Tibial nerve (tissue), 4 donors: ENCODE measurements at regions not wholly inside any gene's neighbourhood (a gene's known extent, or its start where the extent isn't known, plus 50 kb on each side); places are given as distances from the start of the nearest gene placed in this dataset.

Source experiments
- DNase-seq, 2 donors: peaks; one replicate each; pipeline ENCODE4 v3.0.0-alpha.2; 2019; ENCODE audit warnings: low spot score in 2 of 2
- H3K27ac ChIP-seq, 4 donors: fragments of 200-600 bp; sonication (generic) in 3 of 4; one replicate each; pipeline ENCODE4 v1.5.1; 2017 to 2019; ENCODE audit warnings: mild to moderate bottlenecking in 1 of 4
- H3K27me3 ChIP-seq, 2 donors: fragments of 200-600 bp; sonication (generic) in 1 of 2; one replicate each; pipeline versions ENCODE4 v1.5.1 to v1.6.0; 2017 to 2019
- H3K36me3 ChIP-seq, 3 donors: fragments of 200-600 bp; sonication (generic); one replicate each; pipeline ENCODE4 v1.5.1; 2018 to 2019
- H3K4me1 ChIP-seq, 4 donors: fragments of 200-600 bp; sonication (generic) in 3 of 4; one replicate each; pipeline ENCODE4 v1.5.1; 2017 to 2019
- H3K4me3 ChIP-seq, 4 donors: fragments of 200-600 bp; sonication (generic) in 3 of 4; one replicate each; pipeline ENCODE4 v1.5.1; 2017 to 2019; ENCODE audit warnings: mild to moderate bottlenecking in 1 of 4, moderate library complexity in 1 of 4
- H3K9me3 ChIP-seq, 4 donors: fragments of 200-600 bp; sonication (generic) in 3 of 4; one replicate each; pipeline ENCODE4 v1.5.1; 2017 to 2019
- EP300 ChIP-seq, 2 donors: sonication (generic); formaldehyde crosslinking; IDR thresholded peaks; one replicate each; pipeline ENCODE4 v1.6.1; 2017; ENCODE audit warnings: antibody characterized with exemption in 2 of 2, mild to moderate bottlenecking in 1 of 2
- POLR2A ChIP-seq, 2 donors: fragments of 450-650 bp; IDR thresholded peaks; one replicate each; pipeline ENCODE4 v1.6.1; 2017; ENCODE audit warnings: antibody characterized with exemption in 2 of 2, mild to moderate bottlenecking in 2 of 2, moderate library complexity in 2 of 2
- WGBS, 2 donors: methylation state at CpG; one replicate each; pipeline ENCODE4 v1.1.5; 2018; 5-methylcytosine and 5-hydroxymethylcytosine counted together
- TF ChIP-seq, protein P1 (sequence below), 5 experiments: fragments of 200-600 bp in 3 of 5; fragments of 450-650 bp in 2 of 5; sonication (generic) in 3 of 5; IDR thresholded peaks; one replicate each; pipeline ENCODE4 v1.5.1; 2016 to 2019; ENCODE audit warnings: antibody characterized with exemption in 5 of 5, mild to moderate bottlenecking in 3 of 5, moderate library complexity in 2 of 5

DNA sequence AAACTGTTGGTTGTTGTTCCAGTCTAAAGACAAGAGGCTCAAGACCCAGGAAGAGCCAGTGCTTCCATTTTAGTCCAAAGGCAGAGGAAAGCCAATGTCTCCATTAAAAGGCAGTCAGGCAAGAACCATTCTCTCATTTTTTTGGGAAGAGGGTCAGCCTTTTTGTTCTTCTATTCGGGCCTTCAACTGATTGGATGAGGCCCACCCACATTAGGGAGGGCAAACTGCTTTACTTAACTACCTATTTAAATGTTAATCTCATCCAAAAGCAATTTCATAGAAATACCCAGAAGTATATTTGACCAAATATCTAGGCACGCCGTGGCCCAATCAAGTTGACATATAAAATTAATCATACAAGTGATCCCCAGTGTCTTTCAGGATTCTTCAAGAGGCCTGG lies 104.4 kb upstream of the SYT6 start:
- Histone ChIP-seq H3K27ac (no peak overlapping the region), H3K27me3 (no peaks in the 10 kb centered on the region), H3K9me3 (peaks cover 0 to 17% (median 0%) of the 10 kb centered on the region in 4 donors), H3K36me3 (no peaks in the 10 kb centered on the region), H3K4me1 (no peaks in the 10 kb centered on the region), H3K4me3 (no peak overlapping the region)
- TF ChIP-seq, protein P1, sequence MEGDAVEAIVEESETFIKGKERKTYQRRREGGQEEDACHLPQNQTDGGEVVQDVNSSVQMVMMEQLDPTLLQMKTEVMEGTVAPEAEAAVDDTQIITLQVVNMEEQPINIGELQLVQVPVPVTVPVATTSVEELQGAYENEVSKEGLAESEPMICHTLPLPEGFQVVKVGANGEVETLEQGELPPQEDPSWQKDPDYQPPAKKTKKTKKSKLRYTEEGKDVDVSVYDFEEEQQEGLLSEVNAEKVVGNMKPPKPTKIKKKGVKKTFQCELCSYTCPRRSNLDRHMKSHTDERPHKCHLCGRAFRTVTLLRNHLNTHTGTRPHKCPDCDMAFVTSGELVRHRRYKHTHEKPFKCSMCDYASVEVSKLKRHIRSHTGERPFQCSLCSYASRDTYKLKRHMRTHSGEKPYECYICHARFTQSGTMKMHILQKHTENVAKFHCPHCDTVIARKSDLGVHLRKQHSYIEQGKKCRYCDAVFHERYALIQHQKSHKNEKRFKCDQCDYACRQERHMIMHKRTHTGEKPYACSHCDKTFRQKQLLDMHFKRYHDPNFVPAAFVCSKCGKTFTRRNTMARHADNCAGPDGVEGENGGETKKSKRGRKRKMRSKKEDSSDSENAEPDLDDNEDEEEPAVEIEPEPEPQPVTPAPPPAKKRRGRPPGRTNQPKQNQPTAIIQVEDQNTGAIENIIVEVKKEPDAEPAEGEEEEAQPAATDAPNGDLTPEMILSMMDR (IDR thresholded peaks at IDR 0.05), result no peak
- TF ChIP-seq POLR2A (IDR thresholded peaks at IDR 0.05) (no peak), EP300 (IDR thresholded peaks at IDR 0.05) (no peak)
- DNase-seq, result no peak
- 81 to 90% methylated on average over 3 of the region's 3 CpGs for WGBS, 2 donors

DNA sequence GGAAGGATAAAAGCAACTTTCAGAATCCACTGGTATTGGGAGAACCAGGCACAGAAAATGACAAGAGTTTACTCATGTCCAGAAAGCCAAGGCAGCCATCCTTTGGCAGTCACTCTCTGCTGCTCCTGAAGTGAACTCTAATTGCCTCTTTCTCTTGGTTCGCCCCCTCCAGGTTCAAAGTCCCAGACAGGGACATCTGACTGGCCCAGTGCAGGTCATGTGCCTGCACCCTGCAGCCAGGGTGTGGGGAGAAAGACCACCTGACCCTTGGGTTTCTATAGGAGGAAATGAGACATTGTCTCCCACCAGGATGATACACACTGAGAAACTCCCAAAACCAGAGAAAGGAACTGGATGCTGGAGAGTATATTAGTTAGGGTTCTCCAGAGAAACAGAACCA lies 103.9 kb upstream of the SYT6 start:
- Histone ChIP-seq H3K4me3 (no peak overlapping the region), H3K36me3 (no peaks in the 10 kb centered on the region), H3K27ac (no peak overlapping the region), H3K4me1 (no peaks in the 10 kb centered on the region), H3K9me3 (peaks cover 0 to 17% (median 0%) of the 10 kb centered on the region in 4 donors), H3K27me3 (no peaks in the 10 kb centered on the region)
- TF ChIP-seq, protein P1 (IDR thresholded peaks at IDR 0.05), result no peak
- no peak for DNase-seq
- WGBS, 2 donors, result 80 to 91% methylated on average over 1 of the region's 1 CpG

- Histone ChIP-seq H3K4me1 (no peaks in the 10 kb centered on the region), H3K27ac (no peak overlapping the region), H3K9me3 (peaks cover 0 to 17% (median 0%) of the 10 kb centered on the region in 4 donors), H3K27me3 (no peaks in the 10 kb centered on the region), H3K4me3 (no peak overlapping the region), H3K36me3 (no peaks in the 10 kb centered on the region)
- DNase-seq, result no peak
- WGBS, 2 donors, result 86 to 87% methylated on average over 1 of the region's 1 CpG
- TF ChIP-seq POLR2A (IDR thresholded peaks at IDR 0.05) (no peak), EP300 (IDR thresholded peaks at IDR 0.05) (no peak)
- TF ChIP-seq, protein P1 (IDR thresholded peaks at IDR 0.05), result no peak
Observed at GRCh38 chr1:114253900-114254299, 100.2 kb upstream of the SYT6 start.

GRCh38 chr1:114251573-114251939 lies 97.9 kb upstream of the SYT6 start:
- peaks cover 0 to 17% (median 0%) of the 10 kb centered on the region in 4 donors for H3K9me3 ChIP-seq
- no peaks in the 10 kb centered on the region for H3K4me1 ChIP-seq
- TF ChIP-seq EP300 (IDR thresholded peaks at IDR 0.05) (no peak), POLR2A (IDR thresholded peaks at IDR 0.05) (no peak)
- TF ChIP-seq, protein P1 (IDR thresholded peaks at IDR 0.05), result no peak
- WGBS, 2 donors, result 98 to 100% methylated on average over 4 of the region's 4 CpGs
- H3K27me3 ChIP-seq, result no peaks in the 10 kb centered on the region
- no peak overlapping the region for H3K27ac ChIP-seq
- no peaks in the 10 kb centered on the region for H3K36me3 ChIP-seq
- DNase-seq, result no peak
- no peak overlapping the region for H3K4me3 ChIP-seq

- Histone ChIP-seq H3K4me3 (no peak overlapping the region), H3K4me1 (no peaks in the 10 kb centered on the region), H3K27ac (no peak overlapping the region), H3K27me3 (no peaks in the 10 kb centered on the region), H3K36me3 (no peaks in the 10 kb centered on the region), H3K9me3 (peaks cover 0 to 17% (median 0%) of the 10 kb centered on the region in 4 donors)
- TF ChIP-seq EP300 (IDR thresholded peaks at IDR 0.05), result no peak
- TF ChIP-seq, protein P1 (IDR thresholded peaks at IDR 0.05), result no peak
- no peak for TF ChIP-seq POLR2A (IDR thresholded peaks at IDR 0.05)
- 83 to 86% methylated on average over 12 of the region's 12 CpGs for WGBS, 2 donors
- no peak for DNase-seq
Observed at GRCh38 chr1:114250683-114251572, 97.3 kb upstream of the SYT6 start.
